ENCODE measurements at regions not wholly inside any gene's neighbourhood (a gene's known extent, or its start where the extent isn't known, plus 50 kb on each side); places are given as distances from the start of the nearest gene placed in this dataset.
"Not testable (repeated sequence)": the region's sequence is repeated elsewhere in the genome, so short reads cannot be mapped to it uniquely, and the experiment has no call there.

DNA sequence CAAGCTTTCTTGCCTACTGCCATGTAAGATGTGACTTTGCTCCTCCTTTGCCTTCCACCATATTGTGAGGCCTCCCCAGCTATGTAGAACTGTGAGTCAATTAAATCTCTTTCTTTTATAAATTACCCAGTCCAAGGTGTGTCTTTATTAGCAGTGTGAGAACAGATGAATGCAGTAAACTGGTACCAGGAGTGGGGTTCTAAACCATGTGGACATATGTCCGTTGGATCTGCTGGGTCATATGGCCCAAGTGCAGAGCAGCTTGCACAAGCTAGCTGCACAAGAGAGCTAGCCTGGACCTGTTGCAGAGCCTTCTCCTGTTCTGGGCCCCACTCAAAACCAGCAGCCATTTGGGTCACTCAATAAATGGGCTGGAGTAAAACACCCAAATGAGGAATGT is 177.1 kb downstream of the HIPK3 start:
- Mint-ChIP-seq H3K36me3 (ENCODE audit: unreplicated experiment) (peaks cover 17% of the 10 kb centered on the region), H3K27ac (ENCODE audit: unreplicated experiment) (no peak overlapping the region), H3K4me1 (ENCODE audit: low read depth, unreplicated experiment) (no peaks in the 10 kb centered on the region), H3K27me3 (ENCODE audit: unreplicated experiment) (peaks cover 5% of the 10 kb centered on the region), H3K9me3 (ENCODE audit: unreplicated experiment) (peaks cover 9% of the 10 kb centered on the region), H3K4me3 (ENCODE audit: unreplicated experiment) (no peak overlapping the region)
- DNase-seq, result no peak
- TF ChIP-seq, protein P1, sequence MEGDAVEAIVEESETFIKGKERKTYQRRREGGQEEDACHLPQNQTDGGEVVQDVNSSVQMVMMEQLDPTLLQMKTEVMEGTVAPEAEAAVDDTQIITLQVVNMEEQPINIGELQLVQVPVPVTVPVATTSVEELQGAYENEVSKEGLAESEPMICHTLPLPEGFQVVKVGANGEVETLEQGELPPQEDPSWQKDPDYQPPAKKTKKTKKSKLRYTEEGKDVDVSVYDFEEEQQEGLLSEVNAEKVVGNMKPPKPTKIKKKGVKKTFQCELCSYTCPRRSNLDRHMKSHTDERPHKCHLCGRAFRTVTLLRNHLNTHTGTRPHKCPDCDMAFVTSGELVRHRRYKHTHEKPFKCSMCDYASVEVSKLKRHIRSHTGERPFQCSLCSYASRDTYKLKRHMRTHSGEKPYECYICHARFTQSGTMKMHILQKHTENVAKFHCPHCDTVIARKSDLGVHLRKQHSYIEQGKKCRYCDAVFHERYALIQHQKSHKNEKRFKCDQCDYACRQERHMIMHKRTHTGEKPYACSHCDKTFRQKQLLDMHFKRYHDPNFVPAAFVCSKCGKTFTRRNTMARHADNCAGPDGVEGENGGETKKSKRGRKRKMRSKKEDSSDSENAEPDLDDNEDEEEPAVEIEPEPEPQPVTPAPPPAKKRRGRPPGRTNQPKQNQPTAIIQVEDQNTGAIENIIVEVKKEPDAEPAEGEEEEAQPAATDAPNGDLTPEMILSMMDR (IDR thresholded peaks at IDR 0.05; ENCODE audit: partially characterized antibody, unreplicated experiment), result no peak

DNA sequence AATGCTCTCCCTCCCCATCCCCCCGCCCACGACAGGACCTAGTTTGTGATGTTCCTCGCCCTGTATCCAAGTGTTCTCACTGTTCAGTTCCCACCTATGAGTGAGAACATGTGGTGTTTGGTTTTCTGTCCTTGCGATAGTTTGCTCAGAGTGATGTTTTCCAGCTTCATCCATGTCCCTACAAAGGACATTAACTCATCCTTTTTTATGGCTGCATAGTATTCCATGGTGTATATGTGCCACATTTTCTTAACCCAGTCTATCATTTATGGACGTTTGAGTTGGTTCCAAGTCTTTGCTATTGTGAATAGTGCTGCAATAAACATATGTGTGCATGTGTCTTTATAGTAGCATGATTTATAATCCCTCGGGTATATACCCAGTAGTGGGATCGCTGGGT is 171.3 kb downstream of the HIPK3 start:
- not testable (repeated sequence) for H3K27me3 Mint-ChIP-seq (ENCODE audit: unreplicated experiment); DNase-seq; H3K4me3 Mint-ChIP-seq (ENCODE audit: unreplicated experiment); H3K9me3 Mint-ChIP-seq (ENCODE audit: unreplicated experiment); H3K27ac Mint-ChIP-seq (ENCODE audit: unreplicated experiment); H3K4me1 Mint-ChIP-seq (ENCODE audit: low read depth, unreplicated experiment)
- H3K36me3 Mint-ChIP-seq (ENCODE audit: unreplicated experiment), result peaks cover 15% of the 10 kb centered on the region

DNA sequence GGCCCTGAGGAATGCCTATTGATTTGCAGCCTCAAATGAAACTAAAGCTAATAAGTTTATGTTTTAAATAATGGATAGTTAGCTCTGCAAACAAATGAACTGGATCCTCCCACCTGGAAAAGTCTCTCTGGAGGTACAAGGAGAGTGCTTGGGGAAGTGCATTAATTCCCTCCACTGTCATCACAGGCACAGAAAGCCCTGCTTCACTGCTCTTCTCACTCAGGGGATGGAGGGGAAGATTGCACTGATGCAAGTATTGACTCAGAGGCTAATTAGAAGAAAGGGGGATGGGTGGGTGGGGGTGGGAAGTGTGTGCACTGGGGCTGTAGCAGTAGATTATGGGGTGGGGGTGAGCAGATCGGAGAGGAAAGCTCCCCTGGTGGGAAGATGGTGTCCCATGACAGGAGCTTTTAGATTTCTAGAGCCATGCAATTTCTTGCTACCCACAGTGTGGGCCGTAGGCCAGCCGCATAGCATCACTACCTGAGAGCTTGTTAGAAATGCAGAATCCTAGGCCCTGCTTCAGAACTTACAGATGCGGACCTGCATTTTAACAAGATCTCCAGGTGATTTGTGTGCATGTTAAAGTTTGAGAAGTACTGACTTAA is 163.9 kb downstream of the HIPK3 start:
- Mint-ChIP-seq H3K27me3 (ENCODE audit: unreplicated experiment) (no peaks in the 10 kb centered on the region), H3K9me3 (ENCODE audit: unreplicated experiment) (no peaks in the 10 kb centered on the region), H3K27ac (ENCODE audit: unreplicated experiment) (no peak overlapping the region), H3K36me3 (ENCODE audit: unreplicated experiment) (no peaks in the 10 kb centered on the region), H3K4me1 (ENCODE audit: low read depth, unreplicated experiment) (no peaks in the 10 kb centered on the region), H3K4me3 (ENCODE audit: unreplicated experiment) (no peak overlapping the region)
- no peak for DNase-seq
- TF ChIP-seq, protein P1 (IDR thresholded peaks at IDR 0.05; ENCODE audit: partially characterized antibody, unreplicated experiment), result no peak

DNA sequence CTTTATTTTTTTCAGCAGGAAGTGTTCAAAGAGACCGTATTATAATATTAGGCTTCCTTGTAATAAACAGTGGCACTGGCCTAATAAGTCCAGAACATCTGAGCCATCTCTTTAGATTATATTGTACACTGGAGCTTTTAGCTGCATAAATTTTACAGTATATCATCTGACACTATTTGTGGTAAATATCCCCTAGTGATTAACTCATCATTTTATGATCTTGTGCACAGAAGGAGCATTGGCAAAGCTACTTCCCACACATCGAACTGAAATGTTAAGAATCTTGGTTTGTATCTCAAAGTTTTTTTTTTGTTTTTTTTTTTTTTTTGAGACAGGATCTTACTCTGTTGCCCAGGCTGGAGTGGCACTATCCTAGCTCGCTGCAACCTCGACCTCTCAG is 162.7 kb downstream of the HIPK3 start:
- no peaks in the 10 kb centered on the region for H3K4me1 Mint-ChIP-seq (ENCODE audit: low read depth, unreplicated experiment)
- no peak for DNase-seq
- no peaks in the 10 kb centered on the region for H3K9me3 Mint-ChIP-seq (ENCODE audit: unreplicated experiment)

DNA sequence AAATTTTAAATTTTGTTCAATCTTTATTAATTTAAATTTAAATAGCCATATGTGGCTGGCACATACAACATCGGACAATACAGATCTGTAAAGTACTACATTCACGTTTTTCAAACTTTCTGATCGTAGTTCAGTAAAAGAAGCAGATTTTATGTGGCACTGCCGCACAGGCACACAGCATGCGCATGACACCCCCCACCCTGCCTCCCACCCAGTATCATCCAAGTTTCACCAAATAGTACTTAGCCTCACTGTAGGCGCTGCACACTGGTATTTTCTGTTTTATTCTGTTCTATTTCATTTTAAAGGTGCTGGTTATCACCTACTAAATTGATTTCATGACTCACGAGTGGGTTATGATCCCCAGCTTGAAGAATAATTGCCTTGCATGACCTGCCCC is 159.9 kb downstream of the HIPK3 start:
- TF ChIP-seq, protein P1 (IDR thresholded peaks at IDR 0.05; ENCODE audit: partially characterized antibody, unreplicated experiment), result no peak
- H3K27ac Mint-ChIP-seq (ENCODE audit: unreplicated experiment), result no peak overlapping the region
- no peak for DNase-seq
- no peaks in the 10 kb centered on the region for H3K9me3 Mint-ChIP-seq (ENCODE audit: unreplicated experiment)
- no peaks in the 10 kb centered on the region for H3K36me3 Mint-ChIP-seq (ENCODE audit: unreplicated experiment)
- H3K4me1 Mint-ChIP-seq (ENCODE audit: low read depth, unreplicated experiment), result no peaks in the 10 kb centered on the region
- no peak overlapping the region for H3K4me3 Mint-ChIP-seq (ENCODE audit: unreplicated experiment)
- no peaks in the 10 kb centered on the region for H3K27me3 Mint-ChIP-seq (ENCODE audit: unreplicated experiment)

More for the DNA sequence above, 162.7 kb downstream of the HIPK3 start:
- Mint-ChIP-seq H3K4me3 (ENCODE audit: unreplicated experiment) (no peak overlapping the region), H3K27me3 (ENCODE audit: unreplicated experiment) (no peaks in the 10 kb centered on the region), H3K27ac (ENCODE audit: unreplicated experiment) (no peak overlapping the region), H3K36me3 (ENCODE audit: unreplicated experiment) (no peaks in the 10 kb centered on the region)
- TF ChIP-seq, protein P1 (IDR thresholded peaks at IDR 0.05; ENCODE audit: partially characterized antibody, unreplicated experiment), result no peak
